T47D (cell line): ENCODE measurements at regions not wholly inside any gene's neighbourhood (a gene's known extent, or its start where the extent isn't known, plus 50 kb on each side); places are given as distances from the start of the nearest gene placed in this dataset.

Experiments
- DNase-seq, 2 experiments: peaks; one replicate each; pipeline versions ENCODE4 v3.0.0 to v3.0.0-alpha.2; 2011 to 2012; ENCODE audit warnings: low read depth in 1 of 2, low spot score in 1 of 2
- JUND ChIP-seq: IDR thresholded peaks from 2 replicates; pipeline ENCODE4 v1.6.1; 2012; ENCODE audit warnings: low read depth
- in situ Hi-C: cut with HindIII; loops from 2 replicates; pipeline ENCODE4 v1.10.0; 2016; ENCODE audit warnings: low sequenced_read_pairs, low pct_unique_long_range_greater_than_20kb

DNA sequence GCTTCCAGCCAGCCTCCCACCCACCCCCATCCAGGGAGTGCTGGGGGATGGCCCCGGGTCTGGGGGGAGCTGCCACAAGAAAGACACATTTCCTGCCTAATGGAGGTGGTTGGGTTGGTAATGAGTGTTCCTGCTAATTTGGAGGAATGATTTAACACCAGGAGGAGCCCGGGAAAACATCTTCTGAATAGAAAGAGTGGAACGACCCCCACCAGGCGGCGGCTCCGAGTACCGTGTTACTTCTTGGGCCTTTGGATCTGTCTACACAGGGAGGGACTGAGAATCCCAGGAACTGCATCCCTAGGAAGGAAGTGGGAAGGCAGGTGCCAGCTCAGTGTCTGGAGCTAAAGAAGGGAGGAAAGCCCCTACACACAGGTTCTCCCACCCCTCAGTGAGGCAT lies 64.6 kb downstream of the TSPAN17 start:
- TF ChIP-seq JUND = no peak
- in situ Hi-C loops = no loop called here
- DNase-seq = no peak

GRCh38 chr5:176712546-176713304 lies 65.4 kb downstream of the TSPAN17 start:
- in situ Hi-C loops = no loop called here
- DNase-seq = no peak
- no peak for TF ChIP-seq JUND

DNA sequence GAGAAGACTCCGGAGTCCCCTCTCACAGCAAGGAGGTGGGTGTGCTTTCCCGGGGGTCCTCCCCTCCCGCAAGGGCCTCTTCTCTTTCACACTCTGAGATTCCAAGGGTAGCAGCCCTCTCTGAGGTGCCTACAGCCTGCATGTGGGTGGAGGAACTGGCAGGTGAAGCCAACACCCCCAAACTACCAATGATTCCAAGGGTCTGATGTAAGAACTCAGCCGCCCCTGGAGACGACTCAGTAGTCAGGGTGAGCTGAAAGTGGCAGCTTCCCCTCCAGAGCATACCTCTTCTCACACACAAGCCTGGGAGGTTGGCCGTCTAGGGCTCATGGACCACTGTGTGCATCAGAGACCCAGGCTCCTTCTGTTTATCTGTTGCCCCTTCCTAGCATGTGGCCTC lies 66.1 kb downstream of the TSPAN17 start:
- no peak for TF ChIP-seq JUND
- in situ Hi-C loops = no loop called here
- no peak for DNase-seq

GRCh38 chr5:176714067-176714466 lies 66.8 kb downstream of the TSPAN17 start:
- in situ Hi-C loops = no loop called here

GRCh38 chr5:176716320-176716719 lies 69.0 kb downstream of the TSPAN17 start:
- TF ChIP-seq JUND = no peak
- in situ Hi-C loops = no loop called here
- no peak for DNase-seq

More at GRCh38 chr5:176714067-176714466, 66.8 kb downstream of the TSPAN17 start:
- DNase-seq = no peak
- no peak for TF ChIP-seq JUND

DNA sequence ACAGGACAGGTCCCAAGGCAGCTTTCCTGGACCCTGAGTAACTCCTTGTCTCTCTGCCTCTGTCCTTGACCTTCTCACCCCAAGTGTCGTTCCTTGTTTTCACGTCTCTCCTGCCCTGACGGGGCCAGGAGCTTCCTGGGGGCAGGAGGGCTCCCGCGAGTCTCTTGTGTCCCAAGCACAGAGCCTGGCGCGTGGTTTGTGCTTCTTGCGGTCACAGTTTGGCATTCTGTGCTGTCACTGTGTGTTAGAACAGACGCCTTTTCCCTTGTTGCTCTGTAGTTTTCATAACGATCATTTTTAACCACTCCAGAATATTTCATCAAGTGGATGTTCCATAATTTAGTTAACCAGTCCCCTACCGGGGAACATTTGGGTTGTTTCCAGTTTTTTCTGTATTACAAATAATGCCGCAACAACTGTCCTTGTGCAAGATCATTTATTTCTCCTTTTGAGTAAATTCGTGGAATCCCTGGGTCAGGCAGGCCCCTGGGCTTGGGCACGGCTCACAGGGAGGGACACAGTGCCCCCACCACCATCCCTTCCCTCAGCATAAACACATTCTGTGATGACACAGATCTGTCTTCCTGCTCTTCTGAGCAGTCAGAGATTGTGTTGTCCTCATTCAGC lies 71.9 kb downstream of the TSPAN17 start:
- in situ Hi-C loops = no loop called here
- TF ChIP-seq JUND = no peak
- no peak for DNase-seq

- in situ Hi-C loops = no loop called here
- TF ChIP-seq JUND = no peak
- no peak for DNase-seq
Observed at GRCh38 chr5:176721509-176721908, 74.2 kb downstream of the TSPAN17 start.

GRCh38 chr5:176722757-176723156 lies 75.5 kb downstream of the TSPAN17 start:
- in situ Hi-C loops = no loop called here
- no peak for DNase-seq
- TF ChIP-seq JUND = no peak

- no peak for TF ChIP-seq JUND
- DNase-seq = no peak
- in situ Hi-C loops = no loop called here
Observed at GRCh38 chr5:176723440-176723839, 76.2 kb downstream of the TSPAN17 start.

- TF ChIP-seq JUND = no peak
- DNase-seq = no peak
- in situ Hi-C loops = no loop called here
Observed at GRCh38 chr5:176724472-176724871, 77.2 kb downstream of the TSPAN17 start.

- TF ChIP-seq JUND = no peak
- in situ Hi-C loops = no loop called here
- DNase-seq = no peak
Observed at GRCh38 chr5:176725521-176726280, 78.4 kb downstream of the TSPAN17 start.

GRCh38 chr5:176726746-176727527 lies 79.7 kb downstream of the TSPAN17 start:
- DNase-seq = no peak
- in situ Hi-C loops = no loop called here
- no peak for TF ChIP-seq JUND
